HEK293 (cell line): ENCODE measurements at regions not wholly inside any gene's neighbourhood (a gene's known extent, or its start where the extent isn't known, plus 50 kb on each side); places are given as distances from the start of the nearest gene placed in this dataset.

Experiments used
- CTCF ChIA-PET: fragments of 350-600 bp; formaldehyde crosslinking; extraction: SDS; loops from one replicate; lab custom pipeline; 2021; ENCODE audit warnings: antibody characterized with exemption; lab: Yijun Ruan, JAX
- POLR2A ChIA-PET: fragments of 300-600 bp; formaldehyde crosslinking; extraction: SDS; loops from one replicate; lab custom pipeline; 2020; ENCODE audit warnings: antibody characterized with exemption, inconsistent platforms; lab: Yijun Ruan, JAX
- H3K27ac ChIP-seq: fragments of 200-500 bp; sonication (Bioruptor generic); 2 replicates; pipeline ENCODE4 v1.5.1; 2014; ENCODE audit warnings: low read depth, low read length, control low read depth, inconsistent platforms; ENCODE audit errors: extremely low read depth
- H3K36me3 ChIP-seq, 2 experiments: fragments of 200-500 bp in 1 of 2; sonication (Bioruptor generic) in 1 of 2; 1 replicate in 1 of 2; 2 replicates in 1 of 2; pipeline ENCODE4 v1.5.1; 2014 to 2017; ENCODE audit warnings: inconsistent platforms in 2 of 2, low read length in 2 of 2; ENCODE audit not compliant: control insufficient read depth in 2 of 2, insufficient read depth in 1 of 2
- H3K4me1 ChIP-seq: fragments of 200-500 bp; sonication (Bioruptor generic); 2 replicates; pipeline ENCODE4 v1.5.1; 2014; ENCODE audit warnings: mild to moderate bottlenecking, low read length, inconsistent platforms; ENCODE audit not compliant: control insufficient read depth, insufficient read depth
- H3K4me3 ChIP-seq: 2 replicates; pipeline ENCODE4 v1.5.1; 2011; ENCODE audit warnings: low read depth, mild to moderate bottlenecking, control low read depth, low read length, moderate library complexity
- H3K9me3 ChIP-seq: fragments of 200-500 bp; sonication (Bioruptor generic); 2 replicates; pipeline ENCODE4 v1.5.1; 2014; ENCODE audit warnings: low read depth, low read length, inconsistent platforms; ENCODE audit not compliant: control insufficient read depth, insufficient read depth
- HOXA7 ChIP-seq: sonication (generic); formaldehyde crosslinking; IDR thresholded peaks from 2 replicates; pipeline ENCODE4 v1.8.1; 2022; ENCODE audit warnings: missing genetic modification reagents, borderline replicate concordance
- KLF10 ChIP-seq: fragments of 450-650 bp; IDR thresholded peaks from 2 replicates; pipeline ENCODE4 v1.5.1; 2018; ENCODE audit warnings: missing biosample characterization, mild to moderate bottlenecking, missing genetic modification characterization
- PRDM1 ChIP-seq: fragments of 450-650 bp; formaldehyde crosslinking; IDR thresholded peaks from 2 replicates; pipeline ENCODE4; 2016; ENCODE audit warnings: missing biosample characterization, missing genetic modification characterization
- PRDM2 ChIP-seq: fragments of 450-650 bp; formaldehyde crosslinking; IDR thresholded peaks from 2 replicates; pipeline ENCODE4 v1.5.1; 2016; ENCODE audit warnings: missing biosample characterization, missing genetic modification characterization, borderline replicate concordance
- ZBTB48 ChIP-seq: fragments of 450-650 bp; formaldehyde crosslinking; IDR thresholded peaks from 2 replicates; pipeline ENCODE4 v1.5.1; 2016; ENCODE audit warnings: missing biosample characterization, missing genetic modification characterization
- ZNF248 ChIP-seq: fragments of 450-650 bp; formaldehyde crosslinking; IDR thresholded peaks from 2 replicates; pipeline ENCODE4 v1.5.1; 2017; ENCODE audit warnings: missing biosample characterization, missing genetic modification characterization
- ZNF280C ChIP-seq: fragments of 450-650 bp; formaldehyde crosslinking; IDR thresholded peaks from 2 replicates; pipeline ENCODE4 v1.5.1; 2016; ENCODE audit warnings: missing biosample characterization, missing genetic modification characterization
- ZNF292 ChIP-seq: fragments of 450-650 bp; formaldehyde crosslinking; IDR thresholded peaks from 2 replicates; pipeline ENCODE4 v1.5.1; 2016; ENCODE audit warnings: low read depth, missing biosample characterization, missing genetic modification characterization, borderline replicate concordance
- ZNF302 ChIP-seq: fragments of 450-650 bp; formaldehyde crosslinking; IDR thresholded peaks from 2 replicates; pipeline ENCODE4 v1.5.1; 2016; ENCODE audit warnings: missing biosample characterization, missing genetic modification characterization, low read depth
- ZNF341 ChIP-seq: fragments of 450-650 bp; formaldehyde crosslinking; IDR thresholded peaks from 2 replicates; pipeline ENCODE4; 2016; ENCODE audit warnings: low read depth, missing biosample characterization, missing genetic modification characterization
- ZNF391 ChIP-seq: fragments of 450-650 bp; formaldehyde crosslinking; IDR thresholded peaks from 2 replicates; pipeline ENCODE4 v1.5.1; 2016; ENCODE audit warnings: low read depth, missing biosample characterization, missing genetic modification characterization, borderline replicate concordance
- ZNF426 ChIP-seq: fragments of 450-650 bp; formaldehyde crosslinking; IDR thresholded peaks from 2 replicates; pipeline ENCODE4 v1.5.1; 2017; ENCODE audit warnings: missing biosample characterization, missing genetic modification characterization, mild to moderate bottlenecking, inconsistent platforms, moderate library complexity
- ZNF514 ChIP-seq: fragments of 450-650 bp; formaldehyde crosslinking; IDR thresholded peaks from 2 replicates; pipeline ENCODE4 v1.5.1; 2016; ENCODE audit warnings: missing biosample characterization, missing genetic modification characterization
- ZNF549 ChIP-seq: fragments of 450-650 bp; IDR thresholded peaks from 2 replicates; pipeline ENCODE4 v1.5.1; 2018; ENCODE audit warnings: missing biosample characterization, missing genetic modification characterization, mild to moderate bottlenecking, inconsistent platforms, moderate library complexity
- ZNF560 ChIP-seq: fragments of 450-650 bp; formaldehyde crosslinking; IDR thresholded peaks from 2 replicates; pipeline ENCODE4 v1.5.1; 2017; ENCODE audit warnings: missing biosample characterization, missing genetic modification characterization, borderline replicate concordance
- ZNF561 ChIP-seq: fragments of 450-650 bp; IDR thresholded peaks from 2 replicates; pipeline ENCODE4 v1.5.1; 2018; ENCODE audit warnings: missing biosample characterization, missing genetic modification characterization, borderline replicate concordance
- ZNF580 ChIP-seq: fragments of 450-650 bp; formaldehyde crosslinking; IDR thresholded peaks from 2 replicates; pipeline ENCODE4 v1.5.1; 2016; ENCODE audit warnings: missing biosample characterization, missing genetic modification characterization
- ZNF654 ChIP-seq: fragments of 450-650 bp; formaldehyde crosslinking; IDR thresholded peaks from 2 replicates; pipeline ENCODE4 v1.5.1; 2016; ENCODE audit warnings: low read depth, missing biosample characterization, missing genetic modification characterization
- ZNF692 ChIP-seq: fragments of 450-650 bp; formaldehyde crosslinking; IDR thresholded peaks from 2 replicates; pipeline ENCODE4 v1.5.1; 2016; ENCODE audit warnings: missing biosample characterization, missing genetic modification characterization
- ZNF747 ChIP-seq: fragments of 450-650 bp; formaldehyde crosslinking; IDR thresholded peaks from 2 replicates; pipeline ENCODE4 v1.5.1; 2016; ENCODE audit warnings: missing biosample characterization, missing genetic modification characterization
- ZNF830 ChIP-seq: fragments of 450-650 bp; IDR thresholded peaks from 2 replicates; pipeline ENCODE4 v1.5.0; 2018; ENCODE audit warnings: missing biosample characterization, missing genetic modification characterization, low read depth, mild to moderate bottlenecking, moderate library complexity
- ZNF837 ChIP-seq: fragments of 450-650 bp; formaldehyde crosslinking; IDR thresholded peaks from 2 replicates; pipeline ENCODE4 v1.5.1; 2016; ENCODE audit warnings: missing biosample characterization, missing genetic modification characterization
- ZSCAN30 ChIP-seq: fragments of 450-650 bp; IDR thresholded peaks from 2 replicates; pipeline ENCODE4 v1.5.1; 2018; ENCODE audit warnings: missing biosample characterization, mild to moderate bottlenecking, missing genetic modification characterization, moderate library complexity

GRCh38 chr3:110031975-110032374, 694.6 kb upstream of the DPPA4 start:
- Histone ChIP-seq H3K36me3 (no peaks in the 10 kb centered on the region), H3K4me3 (no peak overlapping the region), H3K9me3 (no peaks in the 10 kb centered on the region), H3K27ac (no peak overlapping the region), H3K4me1 (no peaks in the 10 kb centered on the region)
- ChIA-PET POLR2A (no interaction called here), CTCF (interaction anchor here (0.7 kb wide), 1 partner anchor 502 kb away, joined by 3 read pairs; no protein-coding TSS in a partner anchor)
- TF ChIP-seq ZSCAN30 = no peak
- TF ChIP-seq ZNF654 (tag by site-specific recombination) = no peak
- no peak for TF ChIP-seq ZNF341 (tag by site-specific recombination)
- no peak for TF ChIP-seq ZBTB48
- TF ChIP-seq ZNF302 (tag by site-specific recombination) = no peak
- no peak for TF ChIP-seq ZNF549
- no peak for TF ChIP-seq ZNF747 (tag by site-specific recombination)
- no peak for TF ChIP-seq PRDM2 (tag by site-specific recombination)
- no peak for TF ChIP-seq KLF10
- TF ChIP-seq ZNF830 (tag by site-specific recombination) = no peak
- TF ChIP-seq HOXA7 (CRISPR knock-in tag) = no peak
- TF ChIP-seq ZNF580 (tag by site-specific recombination) = no peak
- TF ChIP-seq ZNF426 (tag by site-specific recombination) = no peak
- TF ChIP-seq ZNF560 = no peak
- TF ChIP-seq ZNF391 (tag by site-specific recombination) = no peak
- no peak for TF ChIP-seq ZNF514 (tag by site-specific recombination)

GRCh38 chr3:110059431-110059830, 722.1 kb upstream of the DPPA4 start:
- Histone ChIP-seq H3K27ac (no peak overlapping the region), H3K9me3 (no peaks in the 10 kb centered on the region)
- TF ChIP-seq ZNF692 (tag by site-specific recombination) = no peak
- no peak for TF ChIP-seq PRDM1 (tag by site-specific recombination)
- TF ChIP-seq ZNF747 (tag by site-specific recombination) = no peak
- no peak for TF ChIP-seq ZNF280C (tag by site-specific recombination)
- TF ChIP-seq ZNF561 (tag by site-specific recombination) = no peak
- no peak for TF ChIP-seq ZNF837
- TF ChIP-seq ZNF292 (tag by site-specific recombination) = no peak
- TF ChIP-seq ZNF248 (tag by site-specific recombination) = no peak

More at GRCh38 chr3:110059431-110059830, 722.1 kb upstream of the DPPA4 start:
- no peaks in the 10 kb centered on the region for H3K36me3 ChIP-seq
- no peak overlapping the region for H3K4me3 ChIP-seq
- no peaks in the 10 kb centered on the region for H3K4me1 ChIP-seq
- ChIA-PET POLR2A (no interaction called here), CTCF (no interaction called here)
